Liver (tissue), 8 donors: ENCODE measurements at regions not wholly inside any gene's neighbourhood (a gene's known extent, or its start where the extent isn't known, plus 50 kb on each side); places are given as distances from the start of the nearest gene placed in this dataset.

ENCODE experiments used
- DNase-seq: peaks from one replicate; pipeline ENCODE4 v3.0.0-alpha.2; 2017; ENCODE audit warnings: low spot score
- H3K27ac ChIP-seq, 2 donors: one replicate each; pipeline ENCODE4 v1.7.0; 2013; ENCODE audit warnings: inconsistent platforms in 2 of 2, low read length in 2 of 2, control low read depth in 1 of 2, low read depth in 1 of 2, mild to moderate bottlenecking in 1 of 2
- H3K27me3 ChIP-seq, 4 donors: one replicate each; pipeline versions ENCODE4 v1.6.1 to v1.7.0; 2013; ENCODE audit warnings: low read length in 3 of 4, inconsistent platforms in 1 of 4, mild to moderate bottlenecking in 1 of 4, moderate library complexity in 1 of 4; ENCODE audit not compliant: control insufficient read depth in 4 of 4, insufficient read depth in 4 of 4
- H3K36me3 ChIP-seq, 4 donors: one replicate each; pipeline versions ENCODE4 v1.6.1 to v1.7.0; 2013; ENCODE audit warnings: low read length in 3 of 4, mild to moderate bottlenecking in 3 of 4, low read depth in 1 of 4, moderate library complexity in 1 of 4; ENCODE audit not compliant: control insufficient read depth in 4 of 4, insufficient read depth in 3 of 4
- H3K4me1 ChIP-seq, 4 donors: one replicate each; pipeline versions ENCODE4 v1.6.1 to v1.7.0; 2013; ENCODE audit warnings: low read length in 3 of 4, mild to moderate bottlenecking in 3 of 4, moderate library complexity in 1 of 4; ENCODE audit not compliant: control insufficient read depth in 4 of 4, insufficient read depth in 4 of 4
- H3K4me3 ChIP-seq, 3 donors: one replicate each; pipeline versions ENCODE4 v1.6.1 to v1.7.0; 2013; ENCODE audit warnings: low read length in 3 of 3, control low read depth in 1 of 3, low read depth in 1 of 3, mild to moderate bottlenecking in 1 of 3
- H3K9ac ChIP-seq, 2 donors: one replicate each; pipeline ENCODE4 v1.7.0; 2013; ENCODE audit warnings: low read length in 2 of 2, mild to moderate bottlenecking in 2 of 2, moderate library complexity in 2 of 2, control low read depth in 1 of 2, low read depth in 1 of 2
- H3K9me3 ChIP-seq, 4 donors: one replicate each; pipeline versions ENCODE4 v1.6.1 to v1.7.0; 2013; ENCODE audit warnings: low read length in 3 of 4; ENCODE audit not compliant: control insufficient read depth in 4 of 4
- EGR1 ChIP-seq, 2 donors: IDR thresholded peaks; 2 replicates each; pipeline ENCODE4 v1.6.1; 2016 to 2018; ENCODE audit warnings: antibody characterized with exemption in 2 of 2, low read depth in 2 of 2
- FOXA1 ChIP-seq: IDR thresholded peaks from 2 replicates; pipeline ENCODE4 v1.6.1; 2016; ENCODE audit warnings: antibody characterized with exemption
- FOXA2 ChIP-seq: IDR thresholded peaks from 2 replicates; pipeline ENCODE4 v1.6.1; 2016; ENCODE audit warnings: antibody characterized with exemption
- GABPA ChIP-seq, 2 donors: IDR thresholded peaks in 1 of 2; conservative IDR thresholded peaks in 1 of 2; 2 replicates each; pipeline ENCODE4 v1.6.1; 2016; ENCODE audit warnings: antibody characterized with exemption in 2 of 2, mild to moderate bottlenecking in 1 of 2, moderate library complexity in 1 of 2
- HNF4A ChIP-seq, 2 donors: conservative IDR thresholded peaks; 2 replicates each; pipeline ENCODE4 v1.6.1; 2016; ENCODE audit warnings: antibody characterized with exemption in 2 of 2, mild to moderate bottlenecking in 2 of 2
- HNF4G ChIP-seq: IDR thresholded peaks from 2 replicates; pipeline ENCODE4 v1.6.1; 2016; ENCODE audit warnings: antibody characterized with exemption
- JUND ChIP-seq, 2 donors: IDR thresholded peaks; 2 replicates each; pipeline ENCODE4 v1.6.1; 2016; ENCODE audit warnings: antibody characterized with exemption in 2 of 2
- MAX ChIP-seq: IDR thresholded peaks from 2 replicates; pipeline ENCODE4 v1.6.1; 2016; ENCODE audit warnings: antibody characterized with exemption
- NR2F2 ChIP-seq: IDR thresholded peaks from 2 replicates; pipeline ENCODE4 v1.6.1; 2016; ENCODE audit warnings: antibody characterized with exemption
- RAD21 ChIP-seq, 2 donors: IDR thresholded peaks; 2 replicates each; pipeline ENCODE4 v1.6.1; 2016; ENCODE audit warnings: antibody characterized with exemption in 2 of 2, mild to moderate bottlenecking in 2 of 2
- RXRA ChIP-seq, 2 donors: IDR thresholded peaks; 2 replicates each; pipeline ENCODE4 v1.6.1; 2017 to 2018; ENCODE audit warnings: antibody characterized with exemption in 2 of 2, mild to moderate bottlenecking in 1 of 2
- SP1 ChIP-seq: IDR thresholded peaks from 2 replicates; pipeline ENCODE4 v1.6.1; 2018; ENCODE audit warnings: antibody characterized with exemption, mild to moderate bottlenecking
- TAF1 ChIP-seq: conservative IDR thresholded peaks from 2 replicates; pipeline ENCODE4 v1.6.1; 2016; ENCODE audit warnings: antibody characterized with exemption, mild to moderate bottlenecking
- YY1 ChIP-seq: IDR thresholded peaks from 2 replicates; pipeline ENCODE4 v1.6.1; 2016; ENCODE audit warnings: antibody characterized with exemption, mild to moderate bottlenecking
- ZBTB33 ChIP-seq: IDR thresholded peaks from 2 replicates; pipeline ENCODE4 v1.6.1; 2016; ENCODE audit warnings: antibody characterized with exemption
- WGBS: extraction: QIAGEN DNeasy Blood & Tissue Kit; methylation state at CpG from one replicate; pipeline ENCODE4 v1.1.7; 2013; 5-methylcytosine and 5-hydroxymethylcytosine counted together
- TF ChIP-seq, protein P1 (sequence below): IDR thresholded peaks from 2 replicates; pipeline ENCODE4 v1.6.1; 2016; ENCODE audit warnings: antibody characterized with exemption, mild to moderate bottlenecking
- TF ChIP-seq, protein P2 (sequence below): IDR thresholded peaks from 2 replicates; pipeline ENCODE4 v1.6.1; 2016; ENCODE audit warnings: antibody characterized with exemption
- TF ChIP-seq, protein P3 (sequence below): fragments of 150-350 bp; IDR thresholded peaks from 2 replicates; pipeline ENCODE4 v1.5.1; 2017; ENCODE audit warnings: improper control_type of control experiment, low read depth, low read length; ENCODE audit not compliant: missing input control
- donor health status: healthy.
- donor health status: healthy.
- donor health status: healthy.
- donor health status: healthy.
- donor health status: healthy.

DNA sequence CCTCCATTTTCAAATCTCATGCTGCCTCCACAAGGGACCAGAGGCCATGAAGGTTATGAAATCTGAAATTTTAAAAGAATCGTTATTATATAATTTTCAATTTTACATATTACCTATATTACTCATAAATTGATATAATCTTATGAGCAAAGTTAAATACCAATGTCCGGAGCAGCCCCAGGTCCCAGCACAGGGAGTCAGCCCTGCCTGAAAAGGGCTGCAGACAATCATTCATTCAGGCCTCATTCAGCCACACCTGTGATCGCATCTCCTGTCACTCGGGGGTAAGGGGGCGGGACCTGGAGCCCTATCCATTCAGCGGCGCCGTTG is 172.5 kb downstream of the AHSP start:
- Histone ChIP-seq H3K4me3 (peak overlapping the region; percentile 80 to 87 (median 82)), H3K27ac (no peak overlapping the region), H3K36me3 (peaks cover 5 to 25% (median 11%) of the 10 kb centered on the region in 4 donors), H3K9me3 (no peaks in the 10 kb centered on the region), H3K9ac (peak overlapping the region in 1 of 2 donors; percentile 61), H3K27me3 (no peaks in the 10 kb centered on the region), H3K4me1 (peaks cover 0 to 15% (median 8%) of the 10 kb centered on the region in 4 donors)
- 14% methylated on average over 8 of the region's 8 CpGs for WGBS
- DNase-seq = no peak
- TF ChIP-seq MAX (no peak), GABPA (IDR thresholded peaks at IDR 0.05 in 1 of 2, conservative IDR thresholded peaks at IDR 0.05 in 1 of 2) (peak in 1 of 2 donors; percentile 35), JUND (IDR thresholded peaks at IDR 0.05) (no peak), FOXA1 (no peak), RXRA (IDR thresholded peaks at IDR 0.05) (no peak), YY1 (no peak), RAD21 (IDR thresholded peaks at IDR 0.05) (peak in 1 of 2 donors; percentile 14), EGR1 (IDR thresholded peaks at IDR 0.05; ENCODE audit: low read depth in 2 of 2) (peak in 1 of 2 donors; percentile 31), TAF1 (no peak), SP1 (no peak), NR2F2 (no peak), HNF4A (conservative IDR thresholded peaks at IDR 0.05) (no peak), FOXA2 (no peak), HNF4G (no peak), ZBTB33 (no peak)
- TF ChIP-seq, protein P1, sequence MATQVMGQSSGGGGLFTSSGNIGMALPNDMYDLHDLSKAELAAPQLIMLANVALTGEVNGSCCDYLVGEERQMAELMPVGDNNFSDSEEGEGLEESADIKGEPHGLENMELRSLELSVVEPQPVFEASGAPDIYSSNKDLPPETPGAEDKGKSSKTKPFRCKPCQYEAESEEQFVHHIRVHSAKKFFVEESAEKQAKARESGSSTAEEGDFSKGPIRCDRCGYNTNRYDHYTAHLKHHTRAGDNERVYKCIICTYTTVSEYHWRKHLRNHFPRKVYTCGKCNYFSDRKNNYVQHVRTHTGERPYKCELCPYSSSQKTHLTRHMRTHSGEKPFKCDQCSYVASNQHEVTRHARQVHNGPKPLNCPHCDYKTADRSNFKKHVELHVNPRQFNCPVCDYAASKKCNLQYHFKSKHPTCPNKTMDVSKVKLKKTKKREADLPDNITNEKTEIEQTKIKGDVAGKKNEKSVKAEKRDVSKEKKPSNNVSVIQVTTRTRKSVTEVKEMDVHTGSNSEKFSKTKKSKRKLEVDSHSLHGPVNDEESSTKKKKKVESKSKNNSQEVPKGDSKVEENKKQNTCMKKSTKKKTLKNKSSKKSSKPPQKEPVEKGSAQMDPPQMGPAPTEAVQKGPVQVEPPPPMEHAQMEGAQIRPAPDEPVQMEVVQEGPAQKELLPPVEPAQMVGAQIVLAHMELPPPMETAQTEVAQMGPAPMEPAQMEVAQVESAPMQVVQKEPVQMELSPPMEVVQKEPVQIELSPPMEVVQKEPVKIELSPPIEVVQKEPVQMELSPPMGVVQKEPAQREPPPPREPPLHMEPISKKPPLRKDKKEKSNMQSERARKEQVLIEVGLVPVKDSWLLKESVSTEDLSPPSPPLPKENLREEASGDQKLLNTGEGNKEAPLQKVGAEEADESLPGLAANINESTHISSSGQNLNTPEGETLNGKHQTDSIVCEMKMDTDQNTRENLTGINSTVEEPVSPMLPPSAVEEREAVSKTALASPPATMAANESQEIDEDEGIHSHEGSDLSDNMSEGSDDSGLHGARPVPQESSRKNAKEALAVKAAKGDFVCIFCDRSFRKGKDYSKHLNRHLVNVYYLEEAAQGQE = no peak
- TF ChIP-seq, protein P2, sequence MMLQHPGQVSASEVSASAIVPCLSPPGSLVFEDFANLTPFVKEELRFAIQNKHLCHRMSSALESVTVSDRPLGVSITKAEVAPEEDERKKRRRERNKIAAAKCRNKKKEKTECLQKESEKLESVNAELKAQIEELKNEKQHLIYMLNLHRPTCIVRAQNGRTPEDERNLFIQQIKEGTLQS = no peak
- TF ChIP-seq, protein P3, sequence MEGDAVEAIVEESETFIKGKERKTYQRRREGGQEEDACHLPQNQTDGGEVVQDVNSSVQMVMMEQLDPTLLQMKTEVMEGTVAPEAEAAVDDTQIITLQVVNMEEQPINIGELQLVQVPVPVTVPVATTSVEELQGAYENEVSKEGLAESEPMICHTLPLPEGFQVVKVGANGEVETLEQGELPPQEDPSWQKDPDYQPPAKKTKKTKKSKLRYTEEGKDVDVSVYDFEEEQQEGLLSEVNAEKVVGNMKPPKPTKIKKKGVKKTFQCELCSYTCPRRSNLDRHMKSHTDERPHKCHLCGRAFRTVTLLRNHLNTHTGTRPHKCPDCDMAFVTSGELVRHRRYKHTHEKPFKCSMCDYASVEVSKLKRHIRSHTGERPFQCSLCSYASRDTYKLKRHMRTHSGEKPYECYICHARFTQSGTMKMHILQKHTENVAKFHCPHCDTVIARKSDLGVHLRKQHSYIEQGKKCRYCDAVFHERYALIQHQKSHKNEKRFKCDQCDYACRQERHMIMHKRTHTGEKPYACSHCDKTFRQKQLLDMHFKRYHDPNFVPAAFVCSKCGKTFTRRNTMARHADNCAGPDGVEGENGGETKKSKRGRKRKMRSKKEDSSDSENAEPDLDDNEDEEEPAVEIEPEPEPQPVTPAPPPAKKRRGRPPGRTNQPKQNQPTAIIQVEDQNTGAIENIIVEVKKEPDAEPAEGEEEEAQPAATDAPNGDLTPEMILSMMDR = no peak
